Neural cell (in vitro differentiated cells): ENCODE measurements at regions not wholly inside any gene's neighbourhood (a gene's known extent, or its start where the extent isn't known, plus 50 kb on each side); places are given as distances from the start of the nearest gene placed in this dataset.

Source experiments
- H2AFZ ChIP-seq: fragments of 200-600, 300-800 bp; sonication (generic), shearing (Covaris generic); 2 replicates; pipeline ENCODE4 v1.6.0; 2014; ENCODE audit warnings: low read depth, mild to moderate bottlenecking, antibody characterized with exemption, low read length, moderate library complexity
- H3F3A ChIP-seq: fragments of 200-600 bp; shearing (Covaris generic); 2 replicates; pipeline ENCODE4 v1.6.1; 2016; ENCODE audit warnings: mild to moderate bottlenecking, moderate library complexity, mixed read lengths, antibody characterized with exemption, low read length; ENCODE audit not compliant: insufficient read depth, poor library complexity, severe bottlenecking
- H3K27ac ChIP-seq: fragments of 200-600, 300-800 bp; sonication (generic), shearing (Covaris generic); 2 replicates; pipeline ENCODE4 v1.5.1; 2014; ENCODE audit warnings: mild to moderate bottlenecking, low read length, moderate library complexity
- H3K27me3 ChIP-seq: fragments of 300-800, 200-600 bp; sonication (generic), shearing (Covaris generic); 2 replicates; pipeline ENCODE4 v1.6.0; 2014; ENCODE audit warnings: mild to moderate bottlenecking, low read depth, low read length, moderate library complexity; ENCODE audit not compliant: insufficient read depth
- H3K36me3 ChIP-seq: fragments of 300-800, 200-600 bp; sonication (generic), shearing (Covaris generic); 2 replicates; pipeline ENCODE4 v1.5.1; 2014; ENCODE audit warnings: mild to moderate bottlenecking, antibody characterized with exemption, low read length, moderate library complexity; ENCODE audit not compliant: insufficient read depth
- H3K4me2 ChIP-seq: fragments of 300-800, 200-600 bp; sonication (generic), shearing (Covaris generic); 2 replicates; pipeline ENCODE4 v1.6.0; 2014; ENCODE audit warnings: mild to moderate bottlenecking, low read length
- H3K4me3 ChIP-seq: fragments of 300-800, 200-600 bp; sonication (generic), shearing (Covaris generic); 2 replicates; pipeline ENCODE4 v1.5.1; 2014; ENCODE audit warnings: mild to moderate bottlenecking, low read length, moderate library complexity
- H3K79me2 ChIP-seq: fragments of 200-600 bp; shearing (Covaris generic); replicated peaks from 2 replicates; pipeline ENCODE4 v1.6.0; 2014; ENCODE audit warnings: mild to moderate bottlenecking, low read length, moderate library complexity; ENCODE audit not compliant: insufficient read depth
- H3K9ac ChIP-seq: fragments of 300-800, 200-600 bp; sonication (generic), shearing (Covaris generic); 2 replicates; pipeline ENCODE4 v1.6.1; 2016; ENCODE audit warnings: mild to moderate bottlenecking, low read length, mixed read lengths
- H3K9me2 ChIP-seq: fragments of 200-600 bp; shearing (Covaris generic); 2 replicates; pipeline ENCODE4 v1.6.1; 2016; ENCODE audit warnings: mild to moderate bottlenecking, low read length, mixed read lengths; ENCODE audit not compliant: insufficient read depth
- H3K9me3 ChIP-seq: fragments of 200-600, 300-800 bp; sonication (generic), shearing (Covaris generic); 2 replicates; pipeline ENCODE4 v1.6.1; 2016; ENCODE audit warnings: mild to moderate bottlenecking, mixed run types, low read length, moderate library complexity, mixed read lengths
- H4K20me1 ChIP-seq: fragments of 200-600 bp; shearing (Covaris generic); 2 replicates; pipeline ENCODE4 v1.6.1; 2016; ENCODE audit warnings: mild to moderate bottlenecking, mixed run types; ENCODE audit not compliant: insufficient read depth
- EP300 ChIP-seq: fragments of 450-650 bp; conservative IDR thresholded peaks from 2 replicates; pipeline ENCODE4 v1.6.1; 2014; ENCODE audit warnings: antibody characterized with exemption, mild to moderate bottlenecking, moderate library complexity; ENCODE audit not compliant: poor library complexity, severe bottlenecking
- EZH2 ChIP-seq: fragments of 200-600, 300-800 bp; shearing (Covaris generic), sonication (generic); IDR thresholded peaks from 2 replicates; pipeline ENCODE4 v1.6.1; 2014; ENCODE audit warnings: antibody characterized with exemption, low read length, borderline replicate concordance, mild to moderate bottlenecking; ENCODE audit not compliant: insufficient read depth, poor library complexity, severe bottlenecking
- MXI1 ChIP-seq: fragments of 450-650 bp; conservative IDR thresholded peaks from 2 replicates; pipeline ENCODE4 v1.6.1; 2014; ENCODE audit warnings: antibody characterized with exemption, mild to moderate bottlenecking; ENCODE audit not compliant: poor library complexity, severe bottlenecking
- POLR2AphosphoS5 ChIP-seq: IDR thresholded peaks from 2 replicates; pipeline ENCODE4 v1.6.1; 2012
- RAD21 ChIP-seq: fragments of 450-650 bp; conservative IDR thresholded peaks from 2 replicates; pipeline ENCODE4 v1.6.1; 2014; ENCODE audit warnings: antibody characterized with exemption, mild to moderate bottlenecking, moderate library complexity
- SMC3 ChIP-seq: fragments of 450-650 bp; conservative IDR thresholded peaks from 2 replicates; pipeline ENCODE4 v1.6.1; 2014; ENCODE audit warnings: antibody characterized with exemption, mild to moderate bottlenecking, moderate library complexity; ENCODE audit not compliant: poor library complexity
- TAF1 ChIP-seq: IDR thresholded peaks from 2 replicates; pipeline ENCODE4 v1.6.1; 2012; ENCODE audit warnings: low read depth
- TF ChIP-seq, protein P1 (sequence below): IDR thresholded peaks from 2 replicates; pipeline ENCODE4 v1.6.1; 2012; ENCODE audit warnings: borderline replicate concordance
- TF ChIP-seq, protein P2 (sequence below): fragments of 450-650 bp; IDR thresholded peaks from 2 replicates; pipeline ENCODE4 v1.5.1; 2014; ENCODE audit warnings: antibody characterized with exemption, mild to moderate bottlenecking, moderate library complexity; ENCODE audit not compliant: poor library complexity, severe bottlenecking

DNA sequence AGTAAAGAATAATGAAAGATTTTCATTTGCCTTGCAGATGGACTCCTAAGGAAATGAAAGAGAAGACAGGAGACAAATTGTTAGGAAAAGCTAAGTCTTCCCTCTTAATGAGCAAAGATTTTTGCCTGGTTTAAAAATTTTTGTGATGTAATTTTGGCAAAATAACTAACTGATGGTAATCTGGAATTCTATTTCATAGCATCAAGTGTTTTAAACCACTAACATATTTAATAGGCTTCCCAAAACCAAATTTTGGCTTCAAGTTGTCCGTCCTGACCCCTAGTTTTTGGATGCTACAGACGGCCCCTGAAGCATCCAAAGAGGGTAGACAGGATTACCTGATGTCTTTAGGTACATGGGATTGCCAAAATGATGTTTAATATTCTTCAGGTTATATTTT is 124.3 kb downstream of the TPBG start:
- H3K79me2 ChIP-seq, result no peaks in the 10 kb centered on the region
- no peaks in the 10 kb centered on the region for H3K9me3 ChIP-seq
- no peak overlapping the region for H3K9ac ChIP-seq
- TF ChIP-seq TAF1 (no peak), RAD21 (no peak), POLR2AphosphoS5 (no peak), EP300 (no peak), MXI1 (no peak), EZH2 (no peak)
- TF ChIP-seq, protein P1, sequence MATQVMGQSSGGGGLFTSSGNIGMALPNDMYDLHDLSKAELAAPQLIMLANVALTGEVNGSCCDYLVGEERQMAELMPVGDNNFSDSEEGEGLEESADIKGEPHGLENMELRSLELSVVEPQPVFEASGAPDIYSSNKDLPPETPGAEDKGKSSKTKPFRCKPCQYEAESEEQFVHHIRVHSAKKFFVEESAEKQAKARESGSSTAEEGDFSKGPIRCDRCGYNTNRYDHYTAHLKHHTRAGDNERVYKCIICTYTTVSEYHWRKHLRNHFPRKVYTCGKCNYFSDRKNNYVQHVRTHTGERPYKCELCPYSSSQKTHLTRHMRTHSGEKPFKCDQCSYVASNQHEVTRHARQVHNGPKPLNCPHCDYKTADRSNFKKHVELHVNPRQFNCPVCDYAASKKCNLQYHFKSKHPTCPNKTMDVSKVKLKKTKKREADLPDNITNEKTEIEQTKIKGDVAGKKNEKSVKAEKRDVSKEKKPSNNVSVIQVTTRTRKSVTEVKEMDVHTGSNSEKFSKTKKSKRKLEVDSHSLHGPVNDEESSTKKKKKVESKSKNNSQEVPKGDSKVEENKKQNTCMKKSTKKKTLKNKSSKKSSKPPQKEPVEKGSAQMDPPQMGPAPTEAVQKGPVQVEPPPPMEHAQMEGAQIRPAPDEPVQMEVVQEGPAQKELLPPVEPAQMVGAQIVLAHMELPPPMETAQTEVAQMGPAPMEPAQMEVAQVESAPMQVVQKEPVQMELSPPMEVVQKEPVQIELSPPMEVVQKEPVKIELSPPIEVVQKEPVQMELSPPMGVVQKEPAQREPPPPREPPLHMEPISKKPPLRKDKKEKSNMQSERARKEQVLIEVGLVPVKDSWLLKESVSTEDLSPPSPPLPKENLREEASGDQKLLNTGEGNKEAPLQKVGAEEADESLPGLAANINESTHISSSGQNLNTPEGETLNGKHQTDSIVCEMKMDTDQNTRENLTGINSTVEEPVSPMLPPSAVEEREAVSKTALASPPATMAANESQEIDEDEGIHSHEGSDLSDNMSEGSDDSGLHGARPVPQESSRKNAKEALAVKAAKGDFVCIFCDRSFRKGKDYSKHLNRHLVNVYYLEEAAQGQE, result no peak
- H3K27ac ChIP-seq, result no peak overlapping the region
- H4K20me1 ChIP-seq, result no peaks in the 10 kb centered on the region
- no peaks in the 10 kb centered on the region for H3K27me3 ChIP-seq
- no peak overlapping the region for H3K4me2 ChIP-seq
- no peaks in the 10 kb centered on the region for H3K9me2 ChIP-seq
- H3F3A ChIP-seq, result no peaks in the 10 kb centered on the region
- H2AFZ ChIP-seq, result no peak overlapping the region
- no peak overlapping the region for H3K4me3 ChIP-seq
- H3K36me3 ChIP-seq, result no peaks in the 10 kb centered on the region

DNA sequence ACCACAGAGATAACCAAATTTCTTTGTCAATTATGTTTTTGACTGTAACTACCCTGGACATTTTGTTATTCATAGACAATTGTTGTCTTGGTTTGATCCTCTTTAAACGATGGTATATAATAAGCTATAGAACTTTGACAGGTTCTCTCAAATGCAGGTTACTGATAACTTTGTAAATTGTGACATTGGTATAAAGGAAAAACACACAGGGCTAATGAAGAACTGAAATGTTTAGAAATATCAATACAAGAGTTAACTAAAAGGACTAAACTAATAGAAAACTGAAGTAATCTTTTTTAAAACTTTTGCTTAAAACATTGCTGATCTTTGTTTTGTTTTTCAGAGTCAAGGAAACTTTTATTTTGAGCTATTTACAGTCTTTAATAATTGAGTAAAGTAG is 124.8 kb downstream of the TPBG start:
- Histone ChIP-seq H3K9me3 (no peaks in the 10 kb centered on the region), H3K4me3 (no peak overlapping the region), H3K9me2 (no peaks in the 10 kb centered on the region), H4K20me1 (no peaks in the 10 kb centered on the region), H3K4me2 (no peak overlapping the region), H3F3A (no peaks in the 10 kb centered on the region), H3K27me3 (no peaks in the 10 kb centered on the region), H3K79me2 (no peaks in the 10 kb centered on the region), H3K36me3 (no peaks in the 10 kb centered on the region), H3K27ac (no peak overlapping the region), H2AFZ (no peak overlapping the region), H3K9ac (no peak overlapping the region)
- TF ChIP-seq, protein P2, sequence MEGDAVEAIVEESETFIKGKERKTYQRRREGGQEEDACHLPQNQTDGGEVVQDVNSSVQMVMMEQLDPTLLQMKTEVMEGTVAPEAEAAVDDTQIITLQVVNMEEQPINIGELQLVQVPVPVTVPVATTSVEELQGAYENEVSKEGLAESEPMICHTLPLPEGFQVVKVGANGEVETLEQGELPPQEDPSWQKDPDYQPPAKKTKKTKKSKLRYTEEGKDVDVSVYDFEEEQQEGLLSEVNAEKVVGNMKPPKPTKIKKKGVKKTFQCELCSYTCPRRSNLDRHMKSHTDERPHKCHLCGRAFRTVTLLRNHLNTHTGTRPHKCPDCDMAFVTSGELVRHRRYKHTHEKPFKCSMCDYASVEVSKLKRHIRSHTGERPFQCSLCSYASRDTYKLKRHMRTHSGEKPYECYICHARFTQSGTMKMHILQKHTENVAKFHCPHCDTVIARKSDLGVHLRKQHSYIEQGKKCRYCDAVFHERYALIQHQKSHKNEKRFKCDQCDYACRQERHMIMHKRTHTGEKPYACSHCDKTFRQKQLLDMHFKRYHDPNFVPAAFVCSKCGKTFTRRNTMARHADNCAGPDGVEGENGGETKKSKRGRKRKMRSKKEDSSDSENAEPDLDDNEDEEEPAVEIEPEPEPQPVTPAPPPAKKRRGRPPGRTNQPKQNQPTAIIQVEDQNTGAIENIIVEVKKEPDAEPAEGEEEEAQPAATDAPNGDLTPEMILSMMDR, result no peak
- no peak for TF ChIP-seq EZH2

DNA sequence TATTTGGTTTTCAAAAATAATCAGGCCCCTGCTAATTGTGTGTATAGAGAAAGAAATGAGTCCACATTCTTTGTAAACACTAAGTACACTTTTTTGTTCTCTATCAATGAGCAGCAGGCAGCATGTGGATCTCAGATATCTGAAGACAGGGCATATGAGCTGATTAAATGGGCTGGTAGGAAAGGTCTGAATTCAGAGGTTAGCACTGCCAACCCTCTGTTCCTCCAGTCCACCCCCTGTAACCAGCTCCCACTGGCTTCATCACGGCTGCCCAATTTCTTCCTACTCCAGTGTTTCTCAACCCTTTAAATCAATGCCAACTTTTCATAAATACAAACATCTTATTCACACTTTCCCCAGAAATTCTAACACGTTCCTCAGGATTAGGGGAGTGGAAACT is 128.5 kb downstream of the TPBG start:
- H3K4me2 ChIP-seq, result no peak overlapping the region
- no peaks in the 10 kb centered on the region for H3K9me2 ChIP-seq
- H3K4me3 ChIP-seq, result no peak overlapping the region
- H3K9ac ChIP-seq, result no peak overlapping the region
- H2AFZ ChIP-seq, result no peak overlapping the region
- H3K27ac ChIP-seq, result no peak overlapping the region
- H3K36me3 ChIP-seq, result no peaks in the 10 kb centered on the region
- TF ChIP-seq, protein P1, result no peak
- TF ChIP-seq MXI1 (no peak), EZH2 (no peak), RAD21 (no peak), TAF1 (no peak), SMC3 (no peak), EP300 (no peak), POLR2AphosphoS5 (no peak)
- TF ChIP-seq, protein P2, result no peak
- H3K9me3 ChIP-seq, result no peaks in the 10 kb centered on the region
- no peaks in the 10 kb centered on the region for H3K79me2 ChIP-seq
- no peaks in the 10 kb centered on the region for H3K27me3 ChIP-seq
- H4K20me1 ChIP-seq, result no peaks in the 10 kb centered on the region
- no peaks in the 10 kb centered on the region for H3F3A ChIP-seq
